Liver (tissue), 8 donors: ENCODE measurements at regions not wholly inside any gene's neighbourhood (a gene's known extent, or its start where the extent isn't known, plus 50 kb on each side); places are given as distances from the start of the nearest gene placed in this dataset.

Experiments
- DNase-seq: peaks from one replicate; pipeline ENCODE4 v3.0.0-alpha.2; 2017; ENCODE audit warnings: low spot score
- H3K27ac ChIP-seq, 2 donors: one replicate each; pipeline ENCODE4 v1.7.0; 2013; ENCODE audit warnings: inconsistent platforms in 2 of 2, low read length in 2 of 2, control low read depth in 1 of 2, low read depth in 1 of 2, mild to moderate bottlenecking in 1 of 2
- H3K27me3 ChIP-seq, 4 donors: one replicate each; pipeline versions ENCODE4 v1.6.1 to v1.7.0; 2013; ENCODE audit warnings: low read length in 3 of 4, inconsistent platforms in 1 of 4, mild to moderate bottlenecking in 1 of 4, moderate library complexity in 1 of 4; ENCODE audit not compliant: control insufficient read depth in 4 of 4, insufficient read depth in 4 of 4
- H3K36me3 ChIP-seq, 4 donors: one replicate each; pipeline versions ENCODE4 v1.6.1 to v1.7.0; 2013; ENCODE audit warnings: low read length in 3 of 4, mild to moderate bottlenecking in 3 of 4, low read depth in 1 of 4, moderate library complexity in 1 of 4; ENCODE audit not compliant: control insufficient read depth in 4 of 4, insufficient read depth in 3 of 4
- H3K4me1 ChIP-seq, 4 donors: one replicate each; pipeline versions ENCODE4 v1.6.1 to v1.7.0; 2013; ENCODE audit warnings: low read length in 3 of 4, mild to moderate bottlenecking in 3 of 4, moderate library complexity in 1 of 4; ENCODE audit not compliant: control insufficient read depth in 4 of 4, insufficient read depth in 4 of 4
- H3K4me3 ChIP-seq, 3 donors: one replicate each; pipeline versions ENCODE4 v1.6.1 to v1.7.0; 2013; ENCODE audit warnings: low read length in 3 of 3, control low read depth in 1 of 3, low read depth in 1 of 3, mild to moderate bottlenecking in 1 of 3
- H3K9ac ChIP-seq, 2 donors: one replicate each; pipeline ENCODE4 v1.7.0; 2013; ENCODE audit warnings: low read length in 2 of 2, mild to moderate bottlenecking in 2 of 2, moderate library complexity in 2 of 2, control low read depth in 1 of 2, low read depth in 1 of 2
- H3K9me3 ChIP-seq, 4 donors: one replicate each; pipeline versions ENCODE4 v1.6.1 to v1.7.0; 2013; ENCODE audit warnings: low read length in 3 of 4; ENCODE audit not compliant: control insufficient read depth in 4 of 4
- HNF4A ChIP-seq, 2 donors: conservative IDR thresholded peaks; 2 replicates each; pipeline ENCODE4 v1.6.1; 2016; ENCODE audit warnings: antibody characterized with exemption in 2 of 2, mild to moderate bottlenecking in 2 of 2
- HNF4G ChIP-seq: IDR thresholded peaks from 2 replicates; pipeline ENCODE4 v1.6.1; 2016; ENCODE audit warnings: antibody characterized with exemption
- NR2F2 ChIP-seq: IDR thresholded peaks from 2 replicates; pipeline ENCODE4 v1.6.1; 2016; ENCODE audit warnings: antibody characterized with exemption
- RAD21 ChIP-seq, 2 donors: IDR thresholded peaks; 2 replicates each; pipeline ENCODE4 v1.6.1; 2016; ENCODE audit warnings: antibody characterized with exemption in 2 of 2, mild to moderate bottlenecking in 2 of 2
- RXRA ChIP-seq, 2 donors: IDR thresholded peaks; 2 replicates each; pipeline ENCODE4 v1.6.1; 2017 to 2018; ENCODE audit warnings: antibody characterized with exemption in 2 of 2, mild to moderate bottlenecking in 1 of 2
- SP1 ChIP-seq: IDR thresholded peaks from 2 replicates; pipeline ENCODE4 v1.6.1; 2018; ENCODE audit warnings: antibody characterized with exemption, mild to moderate bottlenecking
- TAF1 ChIP-seq: conservative IDR thresholded peaks from 2 replicates; pipeline ENCODE4 v1.6.1; 2016; ENCODE audit warnings: antibody characterized with exemption, mild to moderate bottlenecking
- WGBS: extraction: QIAGEN DNeasy Blood & Tissue Kit; methylation state at CpG from one replicate; pipeline ENCODE4 v1.1.7; 2013; 5-methylcytosine and 5-hydroxymethylcytosine counted together
- TF ChIP-seq, protein P1 (sequence below): IDR thresholded peaks from 2 replicates; pipeline ENCODE4 v1.6.1; 2016; ENCODE audit warnings: antibody characterized with exemption
- TF ChIP-seq, protein P2 (sequence below): IDR thresholded peaks from 2 replicates; pipeline ENCODE4 v1.6.1; 2016; ENCODE audit warnings: antibody characterized with exemption, mild to moderate bottlenecking
- TF ChIP-seq, protein P3 (sequence below): fragments of 150-350 bp; IDR thresholded peaks from 2 replicates; pipeline ENCODE4 v1.5.1; 2017; ENCODE audit warnings: improper control_type of control experiment, low read depth, low read length; ENCODE audit not compliant: missing input control
- TF ChIP-seq, protein P4 (sequence below): IDR thresholded peaks from 2 replicates; pipeline ENCODE4 v1.6.1; 2016; ENCODE audit warnings: antibody characterized with exemption
- TF ChIP-seq, protein P5 (sequence below): IDR thresholded peaks from 2 replicates; pipeline ENCODE4 v1.6.1; 2016; ENCODE audit warnings: antibody characterized with exemption
- donor health status: healthy.
- donor health status: healthy.
- donor health status: healthy.
- donor health status: healthy.
- donor health status: healthy.

DNA sequence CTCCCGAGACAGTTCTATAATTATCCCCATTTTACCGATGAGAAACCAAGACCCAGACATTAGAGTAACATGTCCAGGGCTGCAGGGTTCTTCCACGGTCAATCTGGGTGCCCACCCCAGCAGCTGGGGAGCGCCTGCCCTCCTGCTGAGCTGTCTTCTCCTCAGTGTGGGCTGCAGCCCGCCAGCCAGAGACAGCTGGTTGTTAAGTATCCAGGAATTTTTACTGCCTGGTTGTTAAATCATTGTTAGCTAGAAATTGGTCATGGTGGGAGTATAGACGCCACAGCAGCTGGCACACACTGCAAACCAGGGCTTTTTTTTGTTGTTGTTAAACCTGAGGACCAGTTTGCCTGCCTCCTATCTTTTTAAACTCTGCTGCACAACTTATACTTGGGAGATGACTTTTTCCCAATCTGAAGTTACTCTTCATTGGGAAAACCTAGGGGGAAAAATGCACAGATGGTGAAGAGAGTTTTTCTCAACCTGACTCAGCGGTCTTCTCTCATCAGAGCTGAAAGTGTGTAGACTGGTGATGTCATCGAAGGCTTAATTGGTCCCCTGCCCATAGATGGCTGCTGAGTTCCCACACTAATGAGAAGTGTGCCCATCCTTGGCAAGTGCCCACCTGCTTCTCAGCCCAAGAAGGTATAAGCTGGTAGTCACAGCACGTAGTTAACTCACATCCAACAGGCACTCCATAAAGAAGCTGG is 208.6 kb downstream of the DRD1 start:
- Histone ChIP-seq H3K27me3 (peaks cover 0 to 6% (median under 1%) of the 10 kb centered on the region in 4 donors), H3K36me3 (no peaks in the 10 kb centered on the region), H3K9me3 (peaks cover 0 to 2% (median 0%) of the 10 kb centered on the region in 4 donors), H3K27ac (no peak overlapping the region), H3K4me1 (no peaks in the 10 kb centered on the region), H3K4me3 (no peak overlapping the region), H3K9ac (no peak overlapping the region)
- 73% methylated on average over 9 of the region's 9 CpGs for WGBS
- TF ChIP-seq, protein P1, sequence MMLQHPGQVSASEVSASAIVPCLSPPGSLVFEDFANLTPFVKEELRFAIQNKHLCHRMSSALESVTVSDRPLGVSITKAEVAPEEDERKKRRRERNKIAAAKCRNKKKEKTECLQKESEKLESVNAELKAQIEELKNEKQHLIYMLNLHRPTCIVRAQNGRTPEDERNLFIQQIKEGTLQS: no peak
- no peak for TF ChIP-seq NR2F2
- no peak for DNase-seq

DNA sequence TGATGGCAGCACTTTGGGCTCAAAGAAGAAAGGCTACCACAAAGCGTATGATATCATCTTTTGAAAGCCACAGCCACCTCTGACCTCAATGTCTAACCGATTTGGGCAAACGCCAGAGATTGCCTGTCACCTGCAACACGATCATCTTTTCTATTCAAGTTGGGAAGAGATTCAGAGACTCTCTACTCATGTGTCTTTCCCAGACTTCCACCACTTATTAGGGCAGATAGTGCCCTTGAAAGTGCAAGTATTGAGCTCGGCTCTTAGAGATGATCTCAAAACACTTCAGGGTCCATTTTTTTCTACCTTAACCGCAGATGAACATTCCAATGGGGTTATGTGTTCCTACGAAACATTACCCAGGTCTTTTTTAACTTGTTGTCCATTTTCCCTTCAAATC is 213.7 kb downstream of the DRD1 start:
- TF ChIP-seq, protein P2, sequence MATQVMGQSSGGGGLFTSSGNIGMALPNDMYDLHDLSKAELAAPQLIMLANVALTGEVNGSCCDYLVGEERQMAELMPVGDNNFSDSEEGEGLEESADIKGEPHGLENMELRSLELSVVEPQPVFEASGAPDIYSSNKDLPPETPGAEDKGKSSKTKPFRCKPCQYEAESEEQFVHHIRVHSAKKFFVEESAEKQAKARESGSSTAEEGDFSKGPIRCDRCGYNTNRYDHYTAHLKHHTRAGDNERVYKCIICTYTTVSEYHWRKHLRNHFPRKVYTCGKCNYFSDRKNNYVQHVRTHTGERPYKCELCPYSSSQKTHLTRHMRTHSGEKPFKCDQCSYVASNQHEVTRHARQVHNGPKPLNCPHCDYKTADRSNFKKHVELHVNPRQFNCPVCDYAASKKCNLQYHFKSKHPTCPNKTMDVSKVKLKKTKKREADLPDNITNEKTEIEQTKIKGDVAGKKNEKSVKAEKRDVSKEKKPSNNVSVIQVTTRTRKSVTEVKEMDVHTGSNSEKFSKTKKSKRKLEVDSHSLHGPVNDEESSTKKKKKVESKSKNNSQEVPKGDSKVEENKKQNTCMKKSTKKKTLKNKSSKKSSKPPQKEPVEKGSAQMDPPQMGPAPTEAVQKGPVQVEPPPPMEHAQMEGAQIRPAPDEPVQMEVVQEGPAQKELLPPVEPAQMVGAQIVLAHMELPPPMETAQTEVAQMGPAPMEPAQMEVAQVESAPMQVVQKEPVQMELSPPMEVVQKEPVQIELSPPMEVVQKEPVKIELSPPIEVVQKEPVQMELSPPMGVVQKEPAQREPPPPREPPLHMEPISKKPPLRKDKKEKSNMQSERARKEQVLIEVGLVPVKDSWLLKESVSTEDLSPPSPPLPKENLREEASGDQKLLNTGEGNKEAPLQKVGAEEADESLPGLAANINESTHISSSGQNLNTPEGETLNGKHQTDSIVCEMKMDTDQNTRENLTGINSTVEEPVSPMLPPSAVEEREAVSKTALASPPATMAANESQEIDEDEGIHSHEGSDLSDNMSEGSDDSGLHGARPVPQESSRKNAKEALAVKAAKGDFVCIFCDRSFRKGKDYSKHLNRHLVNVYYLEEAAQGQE: no peak
- TF ChIP-seq, protein P3, sequence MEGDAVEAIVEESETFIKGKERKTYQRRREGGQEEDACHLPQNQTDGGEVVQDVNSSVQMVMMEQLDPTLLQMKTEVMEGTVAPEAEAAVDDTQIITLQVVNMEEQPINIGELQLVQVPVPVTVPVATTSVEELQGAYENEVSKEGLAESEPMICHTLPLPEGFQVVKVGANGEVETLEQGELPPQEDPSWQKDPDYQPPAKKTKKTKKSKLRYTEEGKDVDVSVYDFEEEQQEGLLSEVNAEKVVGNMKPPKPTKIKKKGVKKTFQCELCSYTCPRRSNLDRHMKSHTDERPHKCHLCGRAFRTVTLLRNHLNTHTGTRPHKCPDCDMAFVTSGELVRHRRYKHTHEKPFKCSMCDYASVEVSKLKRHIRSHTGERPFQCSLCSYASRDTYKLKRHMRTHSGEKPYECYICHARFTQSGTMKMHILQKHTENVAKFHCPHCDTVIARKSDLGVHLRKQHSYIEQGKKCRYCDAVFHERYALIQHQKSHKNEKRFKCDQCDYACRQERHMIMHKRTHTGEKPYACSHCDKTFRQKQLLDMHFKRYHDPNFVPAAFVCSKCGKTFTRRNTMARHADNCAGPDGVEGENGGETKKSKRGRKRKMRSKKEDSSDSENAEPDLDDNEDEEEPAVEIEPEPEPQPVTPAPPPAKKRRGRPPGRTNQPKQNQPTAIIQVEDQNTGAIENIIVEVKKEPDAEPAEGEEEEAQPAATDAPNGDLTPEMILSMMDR: no peak
- TF ChIP-seq HNF4A (conservative IDR thresholded peaks at IDR 0.05) (no peak), RXRA (IDR thresholded peaks at IDR 0.05) (no peak), TAF1 (no peak), SP1 (no peak), HNF4G (no peak), RAD21 (IDR thresholded peaks at IDR 0.05) (no peak)
- TF ChIP-seq, protein P4, sequence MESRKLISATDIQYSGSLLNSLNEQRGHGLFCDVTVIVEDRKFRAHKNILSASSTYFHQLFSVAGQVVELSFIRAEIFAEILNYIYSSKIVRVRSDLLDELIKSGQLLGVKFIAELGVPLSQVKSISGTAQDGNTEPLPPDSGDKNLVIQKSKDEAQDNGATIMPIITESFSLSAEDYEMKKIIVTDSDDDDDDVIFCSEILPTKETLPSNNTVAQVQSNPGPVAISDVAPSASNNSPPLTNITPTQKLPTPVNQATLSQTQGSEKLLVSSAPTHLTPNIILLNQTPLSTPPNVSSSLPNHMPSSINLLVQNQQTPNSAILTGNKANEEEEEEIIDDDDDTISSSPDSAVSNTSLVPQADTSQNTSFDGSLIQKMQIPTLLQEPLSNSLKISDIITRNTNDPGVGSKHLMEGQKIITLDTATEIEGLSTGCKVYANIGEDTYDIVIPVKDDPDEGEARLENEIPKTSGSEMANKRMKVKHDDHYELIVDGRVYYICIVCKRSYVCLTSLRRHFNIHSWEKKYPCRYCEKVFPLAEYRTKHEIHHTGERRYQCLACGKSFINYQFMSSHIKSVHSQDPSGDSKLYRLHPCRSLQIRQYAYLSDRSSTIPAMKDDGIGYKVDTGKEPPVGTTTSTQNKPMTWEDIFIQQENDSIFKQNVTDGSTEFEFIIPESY: no peak
- TF ChIP-seq, protein P5, sequence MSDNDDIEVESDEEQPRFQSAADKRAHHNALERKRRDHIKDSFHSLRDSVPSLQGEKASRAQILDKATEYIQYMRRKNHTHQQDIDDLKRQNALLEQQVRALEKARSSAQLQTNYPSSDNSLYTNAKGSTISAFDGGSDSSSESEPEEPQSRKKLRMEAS: no peak
- TF ChIP-seq, protein P1: no peak
- no peak for DNase-seq
- Histone ChIP-seq H3K27me3 (peaks cover 0 to 4% (median 0%) of the 10 kb centered on the region in 4 donors), H3K36me3 (no peaks in the 10 kb centered on the region), H3K9ac (no peak overlapping the region), H3K9me3 (no peaks in the 10 kb centered on the region), H3K4me1 (no peaks in the 10 kb centered on the region), H3K27ac (no peak overlapping the region), H3K4me3 (no peak overlapping the region)
- WGBS: 53% methylated on average over 7 of the region's 7 CpGs
